GM20000 (cell line): ENCODE measurements at regions not wholly inside any gene's neighbourhood (a gene's known extent, or its start where the extent isn't known, plus 50 kb on each side); places are given as distances from the start of the nearest gene placed in this dataset.

Source experiments
- DNase-seq: peaks from one replicate; pipeline ENCODE4 v3.0.0; 2012; ENCODE audit warnings: low spot score
- CTCF ChIP-seq: IDR thresholded peaks from 2 replicates; pipeline ENCODE4 v1.5.1; 2012; ENCODE audit warnings: mild to moderate bottlenecking, control low read depth; ENCODE audit errors: extremely low read depth, missing control alignments

GRCh38 chr4:96677499-96677898 is 837.6 kb downstream of the PDHA2 start:
- DNase-seq, result no peak
- no peak for TF ChIP-seq CTCF

- no peak for DNase-seq
- no peak for TF ChIP-seq CTCF
These were observed 841.3 kb downstream of the PDHA2 start for GRCh38 chr4:96681218-96681617.

- DNase-seq, result no peak
- no peak for TF ChIP-seq CTCF
These were observed 845.8 kb downstream of the PDHA2 start for GRCh38 chr4:96685691-96686090.

- no peak for DNase-seq
- no peak for TF ChIP-seq CTCF
These were observed 851.6 kb downstream of the PDHA2 start for GRCh38 chr4:96691521-96691920.

- TF ChIP-seq CTCF, result no peak
- DNase-seq, result no peak
These were observed 858.9 kb downstream of the PDHA2 start for GRCh38 chr4:96698831-96699230.

GRCh38 chr4:96703265-96703664 is 863.4 kb downstream of the PDHA2 start:
- DNase-seq, result no peak
- no peak for TF ChIP-seq CTCF

- no peak for TF ChIP-seq CTCF
- DNase-seq, result no peak
These were observed 868.9 kb downstream of the PDHA2 start for GRCh38 chr4:96708766-96709165.
